GM18499 (cell line): ENCODE measurements at regions not wholly inside any gene's neighbourhood (a gene's known extent, or its start where the extent isn't known, plus 50 kb on each side); places are given as distances from the start of the nearest gene placed in this dataset.
"Not testable (repeated sequence)": the region's sequence is repeated elsewhere in the genome, so short reads cannot be mapped to it uniquely, and the experiment has no call there.

ENCODE experiments used
- ATAC-seq: cut with Tn5 transposase; IDR thresholded peaks from one replicate; pipeline ENCODE4 v1.9.1; 2021; ENCODE audit warnings: moderate number of reproducible peaks; ENCODE audit not compliant: insufficient read depth, unreplicated experiment

- ATAC-seq, result not testable (repeated sequence)
These were observed 578.3 kb downstream of the ZNF608 start for GRCh38 chr5:124168093-124168492.

GRCh38 chr5:124162767-124163532 is 583.5 kb downstream of the ZNF608 start:
- ATAC-seq, result no peak

GRCh38 chr5:124161266-124161665 is 585.2 kb downstream of the ZNF608 start:
- no peak for ATAC-seq

GRCh38 chr5:124160265-124160664 is 586.2 kb downstream of the ZNF608 start:
- ATAC-seq, result no peak

- no peak for ATAC-seq
These were observed 589.1 kb downstream of the ZNF608 start for GRCh38 chr5:124157320-124157719.

- no peak for ATAC-seq
These were observed 589.9 kb downstream of the ZNF608 start for GRCh38 chr5:124156415-124156996.

- no peak for ATAC-seq
These were observed 591.7 kb downstream of the ZNF608 start for GRCh38 chr5:124154714-124155113.

- no peak for ATAC-seq
These were observed 592.9 kb downstream of the ZNF608 start for GRCh38 chr5:124153588-124153987.

GRCh38 chr5:124148574-124148973 is 597.9 kb downstream of the ZNF608 start:
- ATAC-seq, result no peak

- ATAC-seq, result no peak
These were observed 606.4 kb downstream of the ZNF608 start for GRCh38 chr5:124140060-124140459.

- no peak for ATAC-seq
These were observed 607.0 kb downstream of the ZNF608 start for GRCh38 chr5:124139477-124139876.

- ATAC-seq, result no peak
These were observed 609.8 kb downstream of the ZNF608 start for GRCh38 chr5:124136609-124137008.

- ATAC-seq, result no peak
These were observed 611.5 kb downstream of the ZNF608 start for GRCh38 chr5:124134941-124135340.

- ATAC-seq, result no peak
These were observed 613.0 kb downstream of the ZNF608 start for GRCh38 chr5:124133406-124133805.

GRCh38 chr5:124132843-124133242 is 613.6 kb downstream of the ZNF608 start:
- no peak for ATAC-seq

GRCh38 chr5:124131466-124131865 is 615.0 kb downstream of the ZNF608 start:
- no peak for ATAC-seq

- ATAC-seq, result no peak
These were observed 615.6 kb downstream of the ZNF608 start for GRCh38 chr5:124130816-124131215.

GRCh38 chr5:124128867-124129266 is 616.9 kb downstream of the CSNK1G3 start:
- ATAC-seq, result no peak

GRCh38 chr5:124126504-124127217 is 614.7 kb downstream of the CSNK1G3 start:
- ATAC-seq, result no peak

GRCh38 chr5:124124711-124125229 is 612.8 kb downstream of the CSNK1G3 start:
- ATAC-seq, result no peak

- no peak for ATAC-seq
These were observed 609.2 kb downstream of the CSNK1G3 start for GRCh38 chr5:124121198-124121597.
